ENCODE measurements at regions not wholly inside any gene's neighbourhood (a gene's known extent, or its start where the extent isn't known, plus 50 kb on each side); places are given as distances from the start of the nearest gene placed in this dataset.

GRCh38 chr13:37225414-37226070, 120.1 kb upstream of the CSNK1A1L start:
- DNase-seq, result no peak

GRCh38 chr13:37216331-37216730, 110.9 kb upstream of the CSNK1A1L start:
- DNase-seq, result peak; percentile 86

- DNase-seq, result peak; percentile 91
Observed at GRCh38 chr13:37212826-37213225, 107.4 kb upstream of the CSNK1A1L start.

DNA sequence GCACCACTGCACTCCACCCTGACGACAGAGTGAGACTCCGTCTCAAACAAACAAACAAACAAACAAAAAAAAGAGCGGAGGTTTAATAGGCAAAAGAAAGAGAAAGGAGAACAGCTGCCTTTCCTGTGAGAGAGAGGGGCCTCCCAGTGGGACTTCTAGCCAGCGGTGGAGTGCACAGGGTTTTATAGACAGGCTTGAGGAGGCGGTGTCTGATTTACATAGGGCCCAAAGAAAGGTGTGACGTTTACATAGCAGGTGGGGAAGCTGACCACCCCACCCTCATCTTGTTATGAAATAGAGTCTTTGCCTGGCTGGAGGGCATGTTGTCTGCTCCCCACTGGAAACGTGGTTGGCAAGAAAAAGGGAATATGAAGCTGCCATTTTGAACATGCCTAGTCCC, 106.0 kb upstream of the CSNK1A1L start:
- DNase-seq, result no peak

DNA sequence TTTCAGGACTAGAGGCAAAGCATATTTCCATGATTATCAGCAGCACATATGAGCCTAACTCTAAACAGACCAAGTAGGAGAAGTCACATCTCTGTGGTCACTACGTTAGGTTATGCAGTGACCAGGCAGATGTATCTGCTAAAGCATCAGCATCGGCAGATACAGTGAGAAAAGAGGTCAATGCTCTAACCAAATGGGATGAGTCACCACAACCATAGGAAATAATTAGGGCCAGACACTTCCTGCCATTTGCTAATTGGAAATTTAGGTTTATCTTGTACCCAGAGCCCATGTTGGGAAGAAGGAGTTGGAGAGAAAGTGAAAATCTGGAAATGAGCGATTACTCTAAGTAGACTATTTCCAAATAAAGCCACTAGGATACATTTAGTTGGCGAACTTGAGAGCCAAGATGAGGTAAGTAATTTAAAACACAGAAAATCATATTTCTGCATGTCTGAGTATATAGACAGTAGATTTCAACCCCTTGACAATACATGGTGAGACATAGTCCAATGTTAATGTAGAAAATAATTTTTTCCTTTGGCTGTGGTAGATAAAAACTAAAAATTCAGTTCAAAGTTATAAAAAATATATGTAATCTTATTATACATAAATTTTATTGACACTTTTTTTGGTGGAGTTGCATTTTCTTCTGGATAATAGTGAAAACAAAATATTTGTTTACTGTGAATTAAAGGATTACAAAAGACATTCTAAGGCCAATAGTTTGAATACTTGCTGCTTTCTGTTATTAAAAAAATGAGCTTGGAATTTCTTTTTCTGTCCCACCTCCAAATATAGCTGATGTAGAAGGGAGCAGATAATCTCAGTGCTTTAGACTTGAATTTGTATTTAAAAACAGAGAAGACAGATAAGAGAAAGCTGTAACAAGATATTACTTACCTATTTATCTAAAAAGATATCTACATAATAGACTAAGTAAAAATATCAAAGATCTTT, 104.4 kb upstream of the CSNK1A1L start:
- DNase-seq, result peak; percentile 80

DNA sequence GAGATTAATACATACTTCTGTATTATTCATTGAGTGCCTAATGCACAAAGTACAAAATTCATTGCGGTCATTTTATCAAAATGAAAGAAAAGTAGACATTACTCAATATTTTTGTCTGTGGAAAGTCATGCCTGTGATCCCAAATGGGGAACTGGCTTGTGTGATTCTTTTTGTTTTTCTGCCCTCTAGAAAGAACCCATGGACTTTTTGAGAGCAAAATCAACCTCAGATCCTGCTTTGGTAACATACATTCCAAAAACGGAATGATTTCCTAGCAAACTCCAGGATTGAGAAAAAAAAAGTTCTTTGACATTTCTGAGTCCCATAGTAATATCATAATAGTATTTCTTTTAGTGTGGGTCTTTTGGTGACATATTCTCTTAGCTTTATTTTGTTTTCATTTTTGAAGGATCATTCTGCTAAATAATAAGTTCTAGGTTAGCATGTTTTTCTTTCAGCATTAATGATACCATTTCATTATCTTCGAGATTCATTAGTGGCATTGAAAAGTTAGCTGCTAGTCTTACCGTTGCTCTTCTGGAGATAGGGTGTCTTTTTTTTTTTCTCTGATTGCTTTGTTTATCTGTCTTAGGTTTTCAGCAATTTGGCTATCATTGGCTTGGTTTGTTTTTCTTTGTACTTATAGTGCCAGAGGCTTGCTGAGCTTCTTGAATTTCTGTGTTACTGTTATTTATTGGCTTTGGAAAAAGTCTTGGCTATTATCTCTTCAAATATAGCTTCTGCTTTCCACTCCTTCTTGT, 102.4 kb upstream of the CSNK1A1L start:
- DNase-seq, result no peak

- no peak for DNase-seq
Observed at GRCh38 chr13:37202264-37202663, 96.8 kb upstream of the CSNK1A1L start.

GRCh38 chr13:37201081-37201480, 95.6 kb upstream of the CSNK1A1L start:
- no peak for DNase-seq

DNA sequence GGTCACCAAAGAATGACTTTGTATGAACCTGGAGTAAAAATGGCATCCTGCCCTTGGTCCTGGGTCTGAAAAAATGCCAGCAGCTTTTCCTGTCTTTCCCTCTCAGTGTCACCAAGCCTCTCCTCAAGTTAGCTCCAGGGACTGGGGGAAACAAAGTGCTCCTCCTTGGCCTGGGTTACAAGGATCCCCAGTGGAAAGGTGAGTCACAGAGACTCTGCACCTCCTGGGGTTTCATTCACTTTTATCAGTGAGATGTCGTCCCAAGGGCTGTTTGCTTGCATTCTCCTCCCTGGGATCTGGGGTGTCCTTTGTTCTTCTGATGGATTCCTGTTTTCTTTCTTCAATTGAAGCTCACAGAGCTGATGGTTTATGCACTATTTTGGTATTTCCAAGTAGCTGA, 93.2 kb upstream of the CSNK1A1L start:
- DNase-seq, result no peak

GRCh38 chr13:37195621-37196020, 90.2 kb upstream of the CSNK1A1L start:
- no peak for DNase-seq

DNA sequence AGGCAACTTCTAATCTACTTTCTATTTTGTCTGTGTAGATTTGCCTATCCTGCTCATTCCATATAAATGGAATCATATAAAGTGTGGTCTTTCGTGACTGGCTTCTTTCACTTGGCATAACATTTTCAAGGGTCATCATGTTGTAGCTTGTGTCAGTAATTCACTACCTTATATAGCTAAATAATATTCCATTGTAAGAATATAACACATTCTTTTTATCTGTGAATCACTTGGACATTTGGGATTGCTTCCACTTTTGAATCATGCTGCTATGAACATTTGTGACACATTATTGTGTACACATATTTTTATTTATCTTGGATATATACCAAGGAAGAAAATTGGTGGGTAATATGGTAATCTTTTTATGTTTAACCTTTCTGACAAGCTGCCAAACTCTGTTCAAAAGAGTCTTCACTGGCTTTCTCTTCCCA, 89.0 kb upstream of the CSNK1A1L start:
- DNase-seq, result no peak

DNA sequence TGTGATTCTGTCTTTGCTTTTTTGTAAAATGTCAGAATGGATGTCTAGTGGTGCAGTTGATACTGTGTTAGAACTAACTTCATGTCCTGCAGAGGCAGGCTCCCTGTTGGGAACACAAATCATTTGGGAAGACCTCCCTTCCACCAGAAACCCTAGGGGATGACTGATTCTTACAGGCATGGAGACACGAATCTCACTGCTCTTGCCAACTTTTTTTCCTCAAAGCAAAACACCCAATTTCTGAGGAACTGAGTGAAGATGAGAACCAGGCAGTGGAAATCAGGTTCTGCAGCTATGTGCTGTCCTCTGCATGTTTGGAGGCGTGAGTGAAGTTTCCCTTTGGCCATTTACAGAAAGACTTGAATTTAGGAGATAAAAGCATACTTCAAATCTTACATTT, 87.5 kb upstream of the CSNK1A1L start:
- no peak for DNase-seq

- DNase-seq, result no peak
Observed at GRCh38 chr13:37187621-37188020, 82.2 kb upstream of the CSNK1A1L start.

DNA sequence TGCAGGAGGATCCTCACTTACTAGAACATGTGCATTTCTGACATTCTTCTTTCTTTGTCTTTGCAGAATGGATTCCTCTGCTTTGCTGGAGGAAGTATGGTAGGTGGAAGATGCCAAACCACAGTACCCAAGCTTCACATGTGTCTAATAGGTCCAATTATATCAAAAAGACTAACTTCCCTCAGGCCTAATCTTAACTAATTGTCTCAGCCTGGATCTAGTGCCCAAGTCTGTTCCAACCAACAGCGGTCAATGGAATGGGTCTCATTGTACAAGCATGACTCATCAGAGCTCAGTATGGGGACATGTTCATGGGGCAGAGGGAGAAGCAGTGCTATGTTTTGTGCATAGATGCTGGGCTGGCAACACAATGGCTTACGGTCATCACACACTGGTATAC, 81.6 kb upstream of the CSNK1A1L start:
- no peak for DNase-seq

- no peak for DNase-seq
Observed at GRCh38 chr13:37181620-37182019, 76.2 kb upstream of the CSNK1A1L start.

GRCh38 chr13:37179645-37180044, 74.2 kb upstream of the CSNK1A1L start:
- DNase-seq, result no peak

DNA sequence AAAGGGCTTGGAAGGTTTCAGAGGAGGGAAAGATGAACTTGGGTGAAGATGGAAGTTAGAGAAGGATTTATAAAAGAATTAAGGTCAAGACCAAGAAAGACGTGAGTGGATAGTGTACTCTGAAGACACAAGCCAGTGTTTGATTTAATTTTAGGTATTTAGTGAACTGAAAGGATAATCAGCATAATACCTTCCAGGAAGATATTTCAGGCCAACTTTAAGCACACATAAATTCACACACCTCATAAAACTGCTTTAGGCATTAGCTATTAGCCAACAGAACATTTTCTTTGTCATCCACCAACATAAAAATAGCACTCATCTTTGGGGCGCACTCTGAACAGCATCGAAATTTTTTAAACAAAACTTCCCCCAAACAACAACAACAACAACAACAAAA, 71.7 kb upstream of the CSNK1A1L start:
- no peak for DNase-seq

DNA sequence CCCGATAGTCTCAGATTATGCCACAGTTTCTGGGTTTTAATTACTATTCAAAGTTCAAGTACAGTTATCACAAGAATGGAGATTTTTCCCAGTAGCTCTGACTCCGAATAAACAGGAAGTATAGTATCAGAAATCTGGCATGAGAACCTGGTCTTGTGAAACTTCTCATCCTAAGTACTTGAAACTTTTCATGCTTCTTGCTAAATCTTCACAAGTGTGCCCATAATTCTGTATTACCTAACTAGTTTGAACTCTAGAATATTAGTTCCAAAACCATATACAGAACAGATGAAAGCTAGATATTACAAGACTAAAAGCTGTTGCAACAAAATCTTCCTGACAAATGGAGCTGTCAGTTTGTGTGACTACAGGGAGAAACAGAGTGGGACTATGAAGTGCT, 70.5 kb upstream of the CSNK1A1L start:
- DNase-seq, result no peak

- DNase-seq, result peak; percentile 46
Observed at GRCh38 chr13:37173214-37173613, 67.8 kb upstream of the CSNK1A1L start.

DNA sequence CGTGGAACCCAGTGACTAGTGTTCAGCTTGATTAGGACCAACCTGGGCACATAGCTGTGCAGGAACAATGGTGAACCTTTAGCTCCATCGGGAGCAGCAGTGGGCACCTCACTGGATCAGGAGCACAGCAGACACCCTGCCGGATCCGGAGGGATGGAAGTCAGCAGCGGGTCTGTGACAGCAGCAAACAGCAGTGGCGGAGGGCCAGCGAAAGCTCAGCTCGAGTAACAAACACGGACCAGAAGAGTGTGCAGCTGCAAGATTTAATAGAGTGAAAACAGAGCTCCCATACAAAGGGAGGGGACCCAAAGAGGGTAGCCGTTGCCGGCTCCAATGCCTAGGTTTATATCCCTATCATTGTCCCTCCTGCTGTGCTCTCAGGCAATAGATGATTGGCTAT, 66.8 kb upstream of the CSNK1A1L start:
- peak; percentile 69 for DNase-seq

DNA sequence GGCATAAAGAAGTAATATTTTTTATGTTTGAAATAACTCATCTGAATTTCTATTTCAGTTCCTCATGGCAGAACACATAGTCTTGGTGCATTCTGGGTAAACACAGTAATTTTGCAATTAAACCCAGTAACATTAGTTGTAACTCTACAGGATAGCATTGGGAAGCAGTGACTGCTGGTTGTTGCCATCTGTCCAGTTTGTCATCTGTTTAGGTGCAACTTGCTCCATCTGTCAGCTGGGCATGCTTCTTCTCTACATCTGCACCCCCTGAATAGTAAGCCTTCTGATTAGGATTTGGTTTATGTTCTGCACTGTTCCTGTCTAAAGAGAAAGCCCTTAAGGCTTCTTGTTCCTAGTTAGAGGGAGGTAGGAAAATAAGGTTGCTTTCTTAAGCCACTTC, 63.5 kb upstream of the CSNK1A1L start:
- DNase-seq, result no peak

- no peak for DNase-seq
Observed at GRCh38 chr13:37168151-37168550, 62.7 kb upstream of the CSNK1A1L start.

- DNase-seq, result no peak
Observed at GRCh38 chr13:37164635-37165034, 59.2 kb upstream of the CSNK1A1L start.
